Activated T-helper 17 cell treated with anti-CD3 and anti-CD28 coated beads, Interleukin-2, amount 50 U/mL, for 72 hours (primary cell): ENCODE measurements at regions not wholly inside any gene's neighbourhood (a gene's known extent, or its start where the extent isn't known, plus 50 kb on each side); places are given as distances from the start of the nearest gene placed in this dataset.
"Not testable (repeated sequence)": the region's sequence is repeated elsewhere in the genome, so short reads cannot be mapped to it uniquely, and the experiment has no call there.

Experiments
- ATAC-seq: fragments of 150-1000 bp; cut with Tn5 transposase; replicated peaks from 2 replicates; pipeline ENCODE4 v1.10.0; 2021; ENCODE audit warnings: mild to moderate bottlenecking, moderate library complexity
- H3K27ac Mint-ChIP-seq: one replicate; pipeline ENCODE4 v1.8.0; 2022; ENCODE audit warnings: mixed read lengths
- H3K27me3 Mint-ChIP-seq: one replicate; pipeline ENCODE4 v1.8.0; 2022; ENCODE audit warnings: mixed read lengths
- H3K36me3 Mint-ChIP-seq: one replicate; pipeline ENCODE4 v1.8.0; 2022; ENCODE audit warnings: low read depth, mild to moderate bottlenecking, mixed read lengths
- H3K4me1 Mint-ChIP-seq: one replicate; pipeline ENCODE4 v1.8.0; 2022; ENCODE audit warnings: mixed read lengths
- H3K4me3 Mint-ChIP-seq: one replicate; pipeline ENCODE4 v1.8.0; 2022; ENCODE audit warnings: mild to moderate bottlenecking, mixed read lengths
- H3K9me3 Mint-ChIP-seq: one replicate; pipeline ENCODE4 v1.8.0; 2022; ENCODE audit warnings: mixed read lengths

DNA sequence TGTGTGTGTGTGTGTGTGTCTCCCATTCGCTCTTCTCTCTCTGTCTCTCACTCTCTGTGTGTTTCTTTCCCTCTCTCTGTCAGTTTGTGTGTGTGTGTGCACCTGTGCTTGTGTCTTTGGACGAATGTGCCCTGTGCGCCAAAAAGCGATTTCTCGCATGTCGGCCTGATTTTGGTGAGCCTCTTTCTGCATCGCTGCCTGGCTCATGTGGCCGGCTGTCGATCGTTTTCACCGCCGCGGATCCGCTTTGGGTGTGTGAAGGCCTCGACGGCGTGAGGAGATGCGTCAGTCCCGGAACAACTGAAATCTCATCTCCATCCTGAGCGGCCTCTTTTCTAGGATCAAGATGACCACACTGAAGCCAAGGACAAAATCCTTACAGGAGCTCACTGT, 609.0 kb downstream of the KCNJ18 start:
- no peak overlapping the region for H3K27ac Mint-ChIP-seq
- H3K9me3 Mint-ChIP-seq = peaks cover 15% of the 10 kb centered on the region
- no peaks in the 10 kb centered on the region for H3K27me3 Mint-ChIP-seq
- no peaks in the 10 kb centered on the region for H3K4me1 Mint-ChIP-seq
- no peak overlapping the region for H3K4me3 Mint-ChIP-seq
- no peak for ATAC-seq
- no peaks in the 10 kb centered on the region for H3K36me3 Mint-ChIP-seq

DNA sequence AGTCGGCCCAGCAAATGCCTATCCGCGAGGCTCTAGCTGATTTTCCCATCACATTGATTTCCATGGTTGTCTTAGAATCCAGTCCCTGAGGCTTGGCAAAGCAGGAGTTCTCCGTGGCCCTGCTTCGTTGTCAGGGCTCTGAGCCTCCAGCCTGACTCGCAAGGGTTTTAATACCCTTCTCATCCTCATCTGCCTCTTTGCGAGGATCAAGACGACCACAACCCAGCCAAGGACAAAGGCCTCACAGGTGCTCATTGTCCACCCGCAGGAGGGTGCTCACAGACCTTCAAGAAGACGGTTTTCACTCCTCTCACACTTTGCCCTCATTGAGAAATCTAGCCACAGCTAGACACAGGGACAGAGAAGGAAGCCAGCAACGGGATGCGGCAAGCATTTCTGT, 610.8 kb downstream of the KCNJ18 start:
- H3K4me3 Mint-ChIP-seq = no peak overlapping the region
- no peaks in the 10 kb centered on the region for H3K27me3 Mint-ChIP-seq
- no peaks in the 10 kb centered on the region for H3K36me3 Mint-ChIP-seq
- no peak for ATAC-seq
- H3K9me3 Mint-ChIP-seq = peaks cover 19% of the 10 kb centered on the region
- H3K4me1 Mint-ChIP-seq = no peaks in the 10 kb centered on the region
- no peak overlapping the region for H3K27ac Mint-ChIP-seq

DNA sequence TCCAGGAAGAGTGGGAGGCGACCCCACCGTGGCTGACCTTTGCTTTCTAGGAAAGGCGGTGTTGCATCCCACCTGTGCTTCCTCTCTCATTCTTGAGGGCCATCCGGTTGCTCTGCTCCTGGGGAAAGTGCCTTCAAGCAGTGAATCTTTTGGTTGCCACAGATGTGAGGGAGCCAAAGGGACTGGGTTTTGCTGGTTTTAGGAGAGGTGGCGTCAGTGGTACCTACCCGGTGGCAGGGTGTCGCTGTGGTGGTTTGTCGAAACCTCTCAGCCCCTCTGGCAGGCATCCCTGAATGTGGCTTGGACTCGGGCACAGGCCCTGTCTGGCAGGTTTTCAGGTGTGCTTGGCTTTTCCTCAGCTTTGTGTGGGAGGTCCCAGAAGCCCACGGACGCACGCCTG, 611.5 kb downstream of the KCNJ18 start:
- no peaks in the 10 kb centered on the region for H3K36me3 Mint-ChIP-seq
- no peaks in the 10 kb centered on the region for H3K27me3 Mint-ChIP-seq
- no peak for ATAC-seq
- peaks cover 19% of the 10 kb centered on the region for H3K9me3 Mint-ChIP-seq
- no peak overlapping the region for H3K27ac Mint-ChIP-seq
- no peaks in the 10 kb centered on the region for H3K4me1 Mint-ChIP-seq
- no peak overlapping the region for H3K4me3 Mint-ChIP-seq

DNA sequence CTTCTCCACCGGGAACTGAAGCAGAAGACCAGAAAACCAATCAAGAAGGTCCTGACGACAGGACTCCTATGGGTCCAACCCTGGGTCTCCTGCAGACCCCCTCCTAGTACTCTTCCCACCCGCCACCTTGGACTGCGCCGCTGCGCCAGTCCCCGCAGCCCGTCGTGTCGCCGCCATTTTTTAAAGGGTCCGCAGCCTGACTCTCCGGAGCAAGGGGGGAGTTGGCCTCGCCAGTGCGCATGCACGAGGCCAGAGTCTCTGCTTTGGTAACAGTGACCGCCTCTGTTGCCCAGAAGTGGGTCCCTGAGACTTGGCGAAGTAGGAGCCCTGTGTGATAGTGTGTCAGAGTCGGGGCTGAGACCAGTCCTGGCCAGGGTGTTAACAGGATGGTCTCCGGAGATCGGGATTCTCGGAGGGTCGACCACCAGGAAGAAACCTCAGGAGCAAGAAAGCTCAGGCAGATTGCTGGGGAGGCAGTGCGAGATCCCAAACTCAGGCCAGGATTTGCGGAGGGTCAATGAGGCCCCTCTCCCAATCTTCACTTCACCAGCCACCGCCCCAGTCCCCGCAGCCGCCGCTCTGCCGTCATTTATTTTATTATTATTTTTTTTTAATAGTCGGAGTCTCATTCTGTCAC, 612.5 kb downstream of the KCNJ18 start:
- Mint-ChIP-seq H3K27me3 (no peaks in the 10 kb centered on the region), H3K9me3 (peaks cover 14% of the 10 kb centered on the region), H3K27ac (no peak overlapping the region), H3K4me3 (no peak overlapping the region), H3K36me3 (no peaks in the 10 kb centered on the region), H3K4me1 (no peaks in the 10 kb centered on the region)
- ATAC-seq = no peak

DNA sequence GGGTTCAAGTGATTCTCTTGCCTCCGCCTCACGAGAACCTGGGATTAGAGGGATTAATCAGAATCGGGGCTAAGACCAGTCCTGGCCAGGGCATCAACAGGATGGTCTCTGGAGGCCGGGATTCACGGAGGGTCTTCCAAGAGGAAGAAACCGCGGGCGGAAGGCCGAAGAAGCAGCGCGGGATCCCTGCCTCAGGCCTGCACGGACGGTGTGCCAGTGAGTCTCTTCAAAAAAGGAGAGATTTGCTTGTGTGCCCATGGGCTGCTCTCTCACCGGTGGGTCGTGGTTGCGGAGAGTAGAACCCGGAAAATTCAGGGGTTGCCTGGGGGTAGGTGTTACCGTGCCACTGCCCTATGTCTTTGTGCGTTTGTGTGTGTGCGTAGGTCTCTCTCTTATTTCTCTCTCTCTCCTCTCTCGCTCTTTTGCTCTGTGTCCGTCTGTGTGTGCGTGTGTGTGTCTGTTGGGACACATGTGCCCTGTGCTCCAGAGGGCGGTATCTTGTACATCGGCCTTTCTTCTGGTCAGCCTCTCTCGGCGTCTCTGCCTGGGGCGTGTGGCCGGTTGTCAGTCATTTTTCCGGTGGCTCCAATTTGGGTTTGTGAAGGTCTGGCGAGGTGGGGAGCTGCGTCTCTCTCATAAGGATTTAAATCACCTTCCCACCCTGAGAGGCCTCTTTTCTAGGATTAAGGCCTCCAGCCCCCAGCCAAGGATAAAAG, 613.2 kb downstream of the KCNJ18 start:
- no peak for ATAC-seq
- H3K36me3 Mint-ChIP-seq = no peaks in the 10 kb centered on the region
- H3K27ac Mint-ChIP-seq = no peak overlapping the region
- H3K4me1 Mint-ChIP-seq = no peaks in the 10 kb centered on the region
- H3K4me3 Mint-ChIP-seq = no peak overlapping the region
- H3K27me3 Mint-ChIP-seq = no peaks in the 10 kb centered on the region
- peaks cover 19% of the 10 kb centered on the region for H3K9me3 Mint-ChIP-seq

DNA sequence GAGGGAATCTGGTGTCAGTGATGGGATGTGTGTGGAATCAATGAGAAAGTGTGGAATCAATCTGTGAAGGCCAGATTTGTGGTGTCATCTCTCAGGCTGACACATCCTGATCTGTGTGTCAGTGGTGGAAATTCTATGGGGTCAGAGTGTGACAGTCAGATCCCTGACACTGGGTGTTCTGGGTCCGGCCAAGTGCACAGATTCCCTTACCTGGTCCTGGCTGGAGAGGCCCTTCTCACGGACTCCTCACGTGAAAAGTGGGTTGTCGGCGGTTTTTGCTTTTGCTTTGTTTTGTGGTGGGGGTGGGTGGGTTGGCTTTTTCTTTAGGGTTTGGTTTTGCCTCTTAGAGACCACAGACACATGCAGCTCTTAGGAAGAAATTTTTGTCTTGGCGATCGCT, 618.0 kb downstream of the KCNJ18 start:
- H3K4me1 Mint-ChIP-seq, H3K4me3 Mint-ChIP-seq, ATAC-seq, H3K27ac Mint-ChIP-seq, H3K36me3 Mint-ChIP-seq, H3K27me3 Mint-ChIP-seq: not testable (repeated sequence)
- peaks cover 11% of the 10 kb centered on the region for H3K9me3 Mint-ChIP-seq

DNA sequence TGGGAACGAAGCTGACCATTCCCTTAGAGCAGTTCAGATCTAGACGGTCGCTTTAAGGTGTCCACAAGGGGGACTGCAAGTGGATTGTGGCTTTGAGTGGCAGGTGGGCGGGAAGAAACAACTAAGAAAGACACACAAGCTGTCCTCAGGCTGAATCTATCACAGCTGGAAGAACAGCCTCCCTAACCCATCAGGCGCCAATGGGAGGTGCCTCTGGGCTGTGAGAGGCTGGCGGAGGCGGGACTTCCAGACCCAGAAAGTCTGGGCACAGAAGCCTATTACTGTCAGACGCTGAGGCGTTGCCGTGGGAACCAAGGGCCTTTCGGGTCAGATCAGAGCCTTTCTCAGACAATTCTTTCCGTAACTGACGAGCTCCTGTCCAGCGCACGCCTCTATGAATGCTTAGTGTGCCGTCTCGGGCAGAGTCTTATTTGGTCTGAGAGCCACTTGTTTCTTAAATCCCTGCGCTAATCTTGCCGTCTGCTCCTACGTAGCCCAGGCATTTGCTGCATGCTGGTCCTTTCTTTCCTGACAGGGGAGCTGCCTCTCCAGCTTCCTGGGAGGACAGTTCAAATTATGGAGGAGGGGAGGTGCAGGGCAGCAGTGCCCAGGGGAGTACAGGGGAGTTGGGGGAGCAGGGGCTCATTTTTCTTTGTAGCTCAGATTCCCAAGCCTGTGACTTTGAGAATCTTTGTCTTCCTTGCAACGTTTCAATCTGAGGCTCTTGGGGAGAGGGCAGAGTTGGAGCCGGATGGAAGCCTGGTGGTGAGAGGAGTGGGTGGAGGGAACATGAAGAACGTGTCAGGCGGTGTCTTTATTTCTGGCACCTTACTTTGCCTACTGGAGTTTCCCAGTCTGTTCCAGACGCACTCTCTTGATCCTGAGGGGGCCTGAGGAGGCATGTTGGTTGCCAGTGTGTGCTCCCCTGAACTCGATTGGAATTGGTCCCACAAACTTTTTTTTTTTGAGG, 618.7 kb downstream of the KCNJ18 start:
- no peaks in the 10 kb centered on the region for H3K36me3 Mint-ChIP-seq
- no peaks in the 10 kb centered on the region for H3K27me3 Mint-ChIP-seq
- H3K9me3 Mint-ChIP-seq = peaks cover 8% of the 10 kb centered on the region
- no peaks in the 10 kb centered on the region for H3K4me1 Mint-ChIP-seq
- no peak for ATAC-seq
- no peak overlapping the region for H3K4me3 Mint-ChIP-seq
- H3K27ac Mint-ChIP-seq = no peak overlapping the region

DNA sequence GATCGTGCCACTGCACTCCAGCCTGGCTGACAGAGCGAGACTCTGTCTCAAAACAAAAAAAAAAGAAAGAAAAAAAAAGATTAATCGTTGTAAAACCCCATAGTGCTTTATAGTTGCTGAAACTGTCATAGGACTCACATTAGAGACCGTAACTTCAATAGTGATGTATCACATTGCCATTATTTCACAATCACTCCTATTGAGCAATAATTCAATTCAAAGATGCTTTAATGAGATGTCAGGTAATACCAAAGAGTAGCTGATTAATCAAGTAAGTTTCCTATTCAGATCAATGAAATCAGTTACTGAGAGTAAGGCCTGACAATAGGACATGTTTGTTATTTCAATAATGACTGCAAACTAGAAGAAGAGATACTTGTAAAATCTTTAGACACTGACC, 628.7 kb downstream of the KCNJ18 start:
- H3K4me1 Mint-ChIP-seq, ATAC-seq, H3K36me3 Mint-ChIP-seq, H3K4me3 Mint-ChIP-seq, H3K27ac Mint-ChIP-seq, H3K27me3 Mint-ChIP-seq: not testable (repeated sequence)
- peaks cover 11% of the 10 kb centered on the region for H3K9me3 Mint-ChIP-seq

DNA sequence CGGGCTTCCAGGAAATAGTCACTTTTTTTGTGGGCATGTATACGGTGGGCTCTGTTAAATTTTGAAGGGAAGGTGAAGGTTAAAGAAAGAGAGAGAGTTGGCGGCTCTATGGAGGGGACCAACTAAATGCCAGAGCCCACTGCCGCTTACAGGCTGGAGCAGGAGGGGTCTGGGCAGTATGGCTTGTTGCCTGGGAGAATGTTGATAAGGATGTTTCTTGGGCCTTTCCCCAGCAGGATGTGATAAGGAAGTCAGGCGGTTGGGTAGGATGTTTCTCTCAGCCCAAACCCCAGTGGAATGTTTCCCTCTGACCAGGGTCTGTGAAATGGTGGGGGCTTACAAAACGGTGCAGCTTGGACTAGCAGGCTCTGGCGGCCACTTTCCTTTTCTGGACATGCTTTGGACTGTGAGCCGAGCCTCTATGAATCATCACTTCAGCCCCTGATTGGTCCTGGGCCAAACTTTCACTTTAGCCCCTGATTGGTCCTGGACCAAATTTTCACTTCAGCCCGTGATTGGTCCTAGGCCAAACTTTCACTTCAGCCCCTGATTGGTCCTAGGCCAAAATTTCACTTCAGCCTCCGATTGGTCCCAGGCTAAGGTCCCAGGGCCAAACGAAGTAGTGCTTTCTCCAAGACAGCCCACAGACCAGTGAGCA, 630.7 kb downstream of the KCNJ18 start:
- not testable (repeated sequence) for H3K36me3 Mint-ChIP-seq, H3K27ac Mint-ChIP-seq, H3K27me3 Mint-ChIP-seq, ATAC-seq, H3K4me1 Mint-ChIP-seq, H3K4me3 Mint-ChIP-seq
- peaks cover 11% of the 10 kb centered on the region for H3K9me3 Mint-ChIP-seq

DNA sequence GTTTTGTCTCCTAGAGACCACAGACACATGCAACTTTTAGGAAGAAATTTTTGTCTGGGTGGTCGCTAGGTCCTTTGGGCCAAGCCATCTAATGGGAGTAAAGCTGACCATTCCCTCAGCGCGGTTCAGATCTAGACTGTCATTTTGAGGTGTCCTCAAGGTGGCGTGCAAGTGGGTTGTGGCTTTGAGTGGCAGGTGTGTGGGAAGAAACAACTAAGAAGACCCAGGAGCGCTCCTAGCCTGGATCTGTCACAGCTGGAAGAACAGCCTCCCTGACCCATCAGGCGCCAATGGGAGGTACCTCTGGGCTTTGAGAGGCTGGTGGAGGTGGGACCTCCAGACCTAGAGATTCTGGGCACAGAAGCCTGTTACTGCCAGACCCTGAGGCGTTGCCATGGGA, 645.1 kb downstream of the KCNJ18 start:
- ATAC-seq = no peak
- no peaks in the 10 kb centered on the region for H3K9me3 Mint-ChIP-seq

DNA sequence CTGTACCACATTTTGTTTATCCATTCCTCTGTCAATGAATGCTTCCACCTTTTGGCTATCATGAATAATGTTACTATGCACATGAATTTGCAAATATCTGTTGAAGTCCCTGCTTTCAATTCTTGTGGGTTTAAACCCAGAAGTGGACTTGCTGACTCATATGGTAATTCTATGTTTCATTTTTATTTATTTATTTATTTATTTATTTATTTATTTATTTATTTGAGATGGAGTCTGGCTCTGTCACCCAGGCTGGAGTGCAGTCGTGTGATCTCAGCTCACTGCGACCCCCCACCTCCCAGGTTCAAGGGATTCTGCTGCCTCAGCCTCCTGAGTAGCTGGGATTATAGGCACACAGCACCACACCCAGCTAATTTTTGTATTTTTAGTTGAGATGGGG, 664.3 kb downstream of the KCNJ18 start:
- H3K9me3 Mint-ChIP-seq, ATAC-seq, H3K27ac Mint-ChIP-seq, H3K4me1 Mint-ChIP-seq, H3K36me3 Mint-ChIP-seq, H3K4me3 Mint-ChIP-seq, H3K27me3 Mint-ChIP-seq: not testable (repeated sequence)

More for the DNA sequence above, 645.1 kb downstream of the KCNJ18 start:
- no peaks in the 10 kb centered on the region for H3K36me3 Mint-ChIP-seq
- H3K4me3 Mint-ChIP-seq = no peak overlapping the region
- no peaks in the 10 kb centered on the region for H3K4me1 Mint-ChIP-seq
- no peak overlapping the region for H3K27ac Mint-ChIP-seq
- no peaks in the 10 kb centered on the region for H3K27me3 Mint-ChIP-seq

DNA sequence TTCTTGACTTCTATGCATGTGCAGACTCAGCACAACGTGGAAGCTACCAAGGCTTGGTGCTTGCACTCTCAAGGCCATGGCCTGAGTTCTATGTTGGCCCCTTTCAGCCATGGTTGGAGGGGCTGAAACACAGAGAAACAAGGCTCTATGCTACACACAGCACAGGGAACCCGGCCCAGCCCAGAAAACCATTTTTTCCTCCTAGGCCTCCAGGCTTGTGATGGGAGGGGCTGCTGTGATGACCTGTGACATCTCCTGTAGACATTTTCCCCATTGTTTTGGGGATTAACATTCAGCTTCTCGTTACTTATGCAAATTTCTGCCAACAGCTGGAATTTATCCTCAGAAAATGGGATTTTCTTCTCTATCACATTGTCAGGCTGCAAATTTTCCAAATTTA, 678.7 kb downstream of the KCNJ18 start:
- ATAC-seq, H3K4me3 Mint-ChIP-seq, H3K36me3 Mint-ChIP-seq, H3K4me1 Mint-ChIP-seq, H3K27ac Mint-ChIP-seq, H3K27me3 Mint-ChIP-seq: not testable (repeated sequence)
- peaks cover 13% of the 10 kb centered on the region for H3K9me3 Mint-ChIP-seq

DNA sequence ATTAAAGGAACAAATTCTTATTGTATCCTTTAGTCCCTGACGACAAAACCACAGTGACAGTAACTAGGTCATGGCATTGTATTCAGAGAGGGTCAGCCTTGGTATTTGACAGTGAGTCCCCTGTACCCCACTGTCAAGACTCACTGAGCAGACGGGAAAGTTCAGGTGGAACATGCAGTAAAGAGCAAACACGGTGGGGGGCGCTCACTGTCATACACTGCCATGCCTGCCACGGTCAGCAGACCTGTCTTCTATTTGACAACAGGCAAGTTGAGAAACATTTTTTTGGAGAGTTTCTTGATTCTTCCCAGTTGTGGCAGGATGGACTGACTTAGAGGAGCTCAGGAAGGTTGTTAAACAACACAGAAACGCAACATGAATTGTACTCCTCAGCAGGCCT, 681.6 kb downstream of the KCNJ18 start:
- Mint-ChIP-seq H3K9me3 (peaks cover 9% of the 10 kb centered on the region), H3K36me3 (no peaks in the 10 kb centered on the region), H3K27ac (no peak overlapping the region), H3K4me3 (no peak overlapping the region), H3K27me3 (no peaks in the 10 kb centered on the region), H3K4me1 (no peaks in the 10 kb centered on the region)
- ATAC-seq = no peak

DNA sequence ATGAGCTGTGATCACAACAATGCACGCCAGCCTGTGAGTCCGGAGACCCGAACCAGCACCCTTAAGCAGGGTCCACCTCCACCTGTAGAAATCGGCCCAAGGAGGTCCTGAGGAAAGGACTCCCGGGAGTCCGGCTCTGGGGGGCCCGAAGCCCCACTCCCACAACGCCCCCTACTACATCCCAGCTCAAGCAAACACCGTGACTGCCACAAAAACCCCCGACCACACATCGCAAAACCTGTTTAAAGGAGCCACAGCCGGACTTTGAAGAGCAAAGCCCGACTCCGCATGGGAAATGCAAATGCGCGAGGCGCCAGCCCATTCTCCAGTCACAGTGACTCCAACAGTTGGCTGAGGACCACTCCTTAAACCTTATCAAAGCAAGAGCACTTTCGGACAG, 682.4 kb downstream of the KCNJ18 start:
- H3K9me3 Mint-ChIP-seq = peaks cover 9% of the 10 kb centered on the region
- H3K27ac Mint-ChIP-seq = no peak overlapping the region
- ATAC-seq = no peak
- no peaks in the 10 kb centered on the region for H3K4me1 Mint-ChIP-seq
- H3K36me3 Mint-ChIP-seq = no peaks in the 10 kb centered on the region
- H3K27me3 Mint-ChIP-seq = no peaks in the 10 kb centered on the region
- H3K4me3 Mint-ChIP-seq = no peak overlapping the region
